ENCODE measurements at regions not wholly inside any gene's neighbourhood (a gene's known extent, or its start where the extent isn't known, plus 50 kb on each side); places are given as distances from the start of the nearest gene placed in this dataset.
"Not testable (repeated sequence)": the region's sequence is repeated elsewhere in the genome, so short reads cannot be mapped to it uniquely, and the experiment has no call there.

DNA sequence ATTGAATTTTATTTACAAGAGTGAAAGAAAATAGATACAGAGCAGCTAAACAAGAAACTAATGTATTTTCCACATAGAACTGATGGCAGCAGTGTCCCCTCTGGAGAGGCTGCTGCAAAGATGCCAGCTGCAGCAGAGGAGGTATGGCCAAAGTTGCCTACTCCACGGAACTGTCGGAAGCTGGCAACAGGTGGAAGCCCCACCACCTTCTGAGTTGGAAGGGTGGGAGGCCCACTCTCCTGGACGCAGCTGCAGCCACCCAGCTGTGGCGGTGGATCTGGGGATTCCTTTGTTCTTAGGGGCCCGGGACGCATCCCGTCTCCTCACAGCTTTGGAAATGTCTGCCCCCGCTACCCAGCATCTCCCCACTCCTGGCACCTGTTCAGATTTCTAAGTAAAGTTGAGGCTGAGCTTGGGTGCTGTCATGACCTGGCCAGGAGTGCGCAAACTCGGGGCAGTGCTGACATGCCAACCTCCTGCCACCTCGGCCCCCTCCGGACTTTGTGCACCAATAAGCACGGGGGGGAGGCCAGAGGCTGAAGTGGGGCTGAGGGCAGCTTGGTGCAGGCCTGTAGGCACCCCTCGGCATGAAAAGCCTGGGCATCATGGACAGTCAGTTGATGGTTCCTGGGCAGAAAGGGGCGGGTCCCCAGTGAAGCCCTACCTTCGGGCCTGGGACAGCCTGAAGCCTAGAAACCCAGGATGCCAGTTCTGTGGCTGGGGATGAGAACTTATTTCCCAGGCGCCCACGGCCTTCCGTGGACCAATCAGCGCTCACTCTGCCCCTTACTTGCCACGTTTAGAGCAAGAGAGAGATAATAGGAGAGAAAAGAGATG lies 1071.4 kb downstream of the JRKL start:
- FAIRE-seq, result no peak

DNA sequence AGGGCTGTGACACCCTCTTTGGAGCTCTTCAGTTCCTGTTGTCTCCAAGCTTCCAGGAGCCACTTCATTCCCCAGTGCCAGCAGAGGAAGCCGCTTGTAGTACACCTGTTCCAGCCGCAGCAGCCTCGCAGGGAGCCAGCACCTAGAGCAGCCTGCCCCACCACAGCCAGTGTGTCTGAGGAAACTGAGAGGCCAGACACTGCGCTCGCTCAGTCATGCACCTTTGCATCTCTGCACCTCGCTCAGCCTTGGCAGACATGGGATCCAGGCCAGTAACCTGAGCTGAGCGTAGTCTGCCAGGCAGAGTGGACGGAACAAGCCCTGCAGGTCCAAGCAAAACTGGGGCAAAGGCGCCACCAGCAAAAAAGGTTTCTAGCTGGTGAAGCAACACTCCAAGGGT lies 1072.1 kb downstream of the JRKL start:
- FAIRE-seq, result no peak

GRCh38 chr11:97463891-97464290 lies 1074.1 kb downstream of the JRKL start:
- FAIRE-seq, result no peak

GRCh38 chr11:97471480-97471879 lies 1081.7 kb downstream of the JRKL start:
- no peak for FAIRE-seq

DNA sequence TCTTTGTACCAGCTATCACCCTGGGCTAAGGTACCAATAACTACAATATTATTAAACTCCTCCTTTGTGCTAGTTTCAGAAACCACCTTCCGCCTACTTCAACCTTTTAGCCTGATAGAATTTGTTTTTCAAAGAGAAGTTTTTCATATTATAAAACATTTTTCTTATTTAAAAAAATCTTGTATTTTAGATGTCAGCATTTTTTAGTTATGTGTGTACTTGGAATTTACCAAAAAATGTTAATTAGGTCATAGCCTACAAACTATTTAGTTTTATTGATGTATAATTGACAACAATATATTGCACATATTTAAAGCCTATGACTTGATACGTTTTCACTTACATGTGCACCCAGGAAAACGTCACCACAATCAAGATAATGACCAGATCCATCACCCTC lies 1097.6 kb downstream of the JRKL start:
- FAIRE-seq, result no peak

GRCh38 chr11:97498891-97499290 lies 1109.1 kb downstream of the JRKL start:
- FAIRE-seq, result no peak

- FAIRE-seq, result no peak
Measured at GRCh38 chr11:97502201-97502600, 1112.4 kb downstream of the JRKL start.

DNA sequence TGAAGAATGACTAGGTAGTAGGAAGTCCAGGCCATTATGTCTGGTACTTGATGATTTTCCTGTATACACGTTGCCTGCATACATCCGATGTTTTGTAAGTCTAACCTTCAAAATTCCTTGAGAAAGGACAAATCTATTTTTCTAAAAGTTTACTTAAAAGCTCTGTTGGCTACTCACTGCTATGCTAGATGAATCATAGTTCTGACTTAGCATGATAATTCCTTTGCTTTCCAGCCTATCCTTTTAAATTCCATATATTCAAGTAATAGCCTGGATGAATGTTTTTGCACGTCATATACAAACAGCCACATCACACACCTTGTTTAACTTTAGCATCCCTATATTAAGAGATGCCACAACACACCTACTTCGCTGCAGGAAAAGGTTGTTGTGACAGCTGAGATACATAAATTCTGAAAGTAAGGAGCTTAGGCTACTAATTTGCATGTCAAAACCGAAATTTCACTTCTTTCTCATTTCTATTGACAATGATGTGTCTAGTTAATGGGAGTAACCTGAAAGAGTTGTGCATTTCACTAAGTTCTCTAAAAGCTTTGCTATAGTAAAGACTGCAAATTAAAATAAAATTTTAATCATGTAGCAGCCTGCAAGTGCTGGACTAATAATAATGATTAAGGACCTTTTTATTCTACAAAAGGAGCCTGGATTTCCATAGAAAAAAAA lies 1116.4 kb downstream of the JRKL start:
- FAIRE-seq, result no peak

- no peak for FAIRE-seq
Measured at GRCh38 chr11:97514446-97514845, 1124.6 kb downstream of the JRKL start.

GRCh38 chr11:97516688-97517087 lies 1126.9 kb downstream of the JRKL start:
- no peak for FAIRE-seq

DNA sequence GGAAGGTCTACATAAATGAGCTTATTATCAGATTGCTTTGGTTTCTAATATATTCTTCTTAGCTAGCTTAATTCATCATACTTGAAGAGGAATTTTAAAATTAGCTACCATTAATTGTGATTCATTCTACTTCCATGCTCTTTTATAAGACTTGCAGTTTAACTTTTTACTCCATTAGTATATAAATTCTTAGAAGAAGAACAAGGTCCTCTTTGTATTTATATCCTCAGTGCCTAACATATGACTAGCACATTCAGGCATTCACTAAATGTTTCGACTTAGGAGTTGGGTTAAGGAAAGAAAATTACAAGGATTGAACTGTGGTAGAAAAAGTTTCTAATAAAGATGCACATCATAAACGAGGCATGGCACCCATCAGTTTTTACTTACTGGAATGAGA lies 1135.5 kb downstream of the JRKL start:
- FAIRE-seq, result no peak

DNA sequence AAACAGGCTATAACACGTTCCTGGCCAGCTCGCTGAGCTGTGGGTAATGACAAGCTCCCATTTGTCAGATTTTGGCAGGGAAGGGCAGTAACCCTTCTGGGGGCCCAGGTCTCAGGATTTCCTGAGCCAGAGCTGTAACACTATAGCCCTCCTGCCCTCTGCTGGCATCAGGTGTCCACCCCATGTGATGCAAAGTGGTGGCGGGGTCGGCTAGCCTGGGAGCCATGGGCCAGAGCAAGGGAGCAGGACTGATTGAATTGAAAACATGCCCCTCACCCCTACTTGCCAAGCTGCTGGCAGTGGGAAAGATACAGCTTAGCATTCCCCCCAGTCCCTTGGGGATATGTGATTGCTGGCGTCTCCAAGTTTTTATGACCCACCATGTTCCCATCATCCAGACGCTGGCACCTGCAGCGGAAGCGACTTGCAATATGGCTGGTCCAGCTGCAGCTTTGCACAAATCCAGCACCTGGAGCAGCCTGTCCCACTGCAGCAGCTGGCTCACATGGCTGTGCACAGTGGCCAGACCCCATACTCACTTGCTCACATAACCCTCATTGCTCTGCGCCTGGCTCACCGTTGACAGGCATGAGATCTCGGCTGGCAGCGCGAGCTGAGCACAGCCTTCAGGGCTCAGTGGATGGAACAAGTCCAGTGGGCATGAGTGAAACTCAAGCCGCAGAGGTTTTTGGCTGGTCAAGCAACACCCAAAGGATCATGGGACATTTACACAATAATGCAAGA lies 1147.8 kb downstream of the JRKL start:
- no peak for FAIRE-seq

DNA sequence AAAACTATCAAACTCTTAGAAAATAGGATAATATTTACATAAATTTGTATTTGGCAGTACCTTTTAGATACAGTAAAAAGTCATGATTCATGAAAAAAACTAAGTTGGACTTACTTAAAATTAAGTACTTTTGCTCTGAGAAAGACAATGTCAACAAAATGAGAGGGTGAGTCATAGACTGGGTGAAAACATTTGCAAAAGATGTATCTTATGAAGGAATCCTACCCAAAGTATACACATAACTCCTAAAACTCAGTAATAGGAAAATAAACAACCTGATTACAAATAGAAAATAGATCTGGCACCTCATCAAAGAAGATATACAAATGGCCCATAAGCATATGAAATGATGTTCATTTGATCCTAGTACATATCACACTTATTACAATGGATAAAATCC lies 1154.6 kb downstream of the JRKL start:
- FAIRE-seq, result no peak

GRCh38 chr11:97548280-97548679 lies 1158.5 kb downstream of the JRKL start:
- no peak for FAIRE-seq

DNA sequence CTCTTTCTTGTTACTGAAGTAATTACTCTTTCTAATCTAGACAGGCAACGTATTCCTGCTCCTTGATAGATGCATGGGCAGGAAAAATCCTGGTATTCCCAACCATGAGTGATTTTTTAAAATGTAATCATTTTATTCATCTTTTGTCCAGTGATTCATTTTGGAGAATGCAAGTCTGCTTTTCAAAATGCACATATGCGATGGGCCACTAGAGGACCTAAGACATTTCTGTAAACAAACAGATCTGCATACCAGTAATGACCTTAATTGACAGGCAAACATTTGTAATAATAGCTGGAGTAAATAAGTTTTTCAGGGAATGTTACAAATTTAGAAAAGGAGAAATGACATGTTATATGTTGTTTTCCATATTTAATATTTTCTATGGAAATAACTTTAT lies 1167.6 kb downstream of the JRKL start:
- no peak for FAIRE-seq

GRCh38 chr11:97567801-97568200 lies 1178.0 kb downstream of the JRKL start:
- FAIRE-seq, result no peak

- FAIRE-seq, result no peak
Measured at GRCh38 chr11:97570636-97571035, 1180.8 kb downstream of the JRKL start.

DNA sequence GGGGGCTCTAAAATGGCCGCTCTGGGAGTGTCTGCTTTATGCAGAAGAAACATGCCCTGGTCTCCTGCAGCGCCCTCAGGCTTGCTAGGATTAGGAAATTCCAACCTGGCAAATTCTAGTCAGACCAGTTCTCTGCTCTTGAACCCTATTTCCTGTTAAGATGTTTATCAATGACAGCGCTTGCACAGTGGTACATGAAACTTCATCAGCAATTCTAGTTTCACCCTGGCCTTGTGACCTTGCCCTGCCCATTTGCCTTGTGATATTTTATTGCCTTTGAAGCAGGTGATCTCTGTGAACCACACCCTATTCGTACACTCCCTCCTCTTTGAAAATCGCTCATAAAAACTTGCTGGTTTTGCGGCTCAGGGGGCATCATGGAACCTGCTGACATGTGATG lies 1184.0 kb downstream of the JRKL start:
- not testable (repeated sequence) for FAIRE-seq

- FAIRE-seq, result no peak
Measured at GRCh38 chr11:97574976-97575665, 1185.3 kb downstream of the JRKL start.

- no peak for FAIRE-seq
Measured at GRCh38 chr11:97607291-97608000, 1217.6 kb downstream of the JRKL start.

DNA sequence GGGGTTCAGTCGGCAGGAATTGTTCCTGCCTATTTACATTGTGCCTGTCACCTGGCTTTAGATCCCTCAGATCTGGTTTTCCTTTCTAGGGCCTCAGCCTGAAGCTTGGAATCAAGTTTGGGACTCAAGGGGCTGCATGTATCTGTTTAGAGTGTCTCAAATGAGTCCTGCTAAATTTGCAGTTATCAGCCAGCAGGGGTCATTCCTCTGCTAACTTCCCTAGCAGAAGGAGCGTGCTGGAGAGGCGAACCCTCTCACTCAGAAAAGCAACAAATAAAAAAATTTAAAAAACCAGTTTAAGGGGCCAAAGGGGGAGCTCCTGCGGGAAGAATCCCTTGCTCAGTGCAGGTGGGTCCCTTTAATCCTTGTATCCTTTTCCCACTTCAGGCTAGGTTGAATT lies 1220.2 kb downstream of the JRKL start:
- FAIRE-seq, result no peak

- FAIRE-seq, result no peak
Measured at GRCh38 chr11:97610854-97611253, 1221.0 kb downstream of the JRKL start.

GRCh38 chr11:97611345-97611744 lies 1221.5 kb downstream of the JRKL start:
- FAIRE-seq, result no peak
